NCI-H69 (cell line): ENCODE measurements at regions not wholly inside any gene's neighbourhood (a gene's known extent, or its start where the extent isn't known, plus 50 kb on each side); places are given as distances from the start of the nearest gene placed in this dataset.

ENCODE experiments used
- DNase-seq: peaks from one replicate; lab custom pipeline; 2025; lab: John Stamatoyannopoulos, UW

DNA sequence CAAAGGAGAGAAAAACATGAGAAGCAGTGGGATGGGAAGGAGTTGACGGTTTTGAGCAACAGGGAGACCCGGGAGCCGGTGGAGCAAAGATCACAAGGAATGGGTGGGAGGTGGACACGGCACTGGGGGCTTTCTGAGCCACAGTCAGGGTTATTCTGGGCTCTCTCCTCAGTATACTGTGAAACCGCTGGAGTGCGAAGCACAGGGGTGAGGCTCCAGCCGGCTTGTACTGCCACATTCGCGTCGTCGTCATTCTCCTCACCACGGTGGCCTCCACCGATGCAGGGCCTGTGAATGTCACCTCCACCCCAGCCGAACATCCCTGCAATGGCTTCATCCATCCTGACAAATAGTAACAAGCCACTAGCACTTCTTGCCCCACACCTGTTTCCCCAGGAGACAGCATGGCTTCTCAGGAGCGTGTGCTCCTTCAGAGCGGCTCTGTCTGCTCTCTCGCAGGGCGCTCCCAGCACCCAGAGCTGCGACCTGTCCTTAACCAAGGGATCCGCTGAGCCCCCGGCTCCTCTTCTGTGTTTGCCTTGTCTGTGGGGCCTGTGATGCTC is 1165.3 kb downstream of the TBC1D22A start:
- DNase-seq, result no peak

GRCh38 chr22:47923011-47923427 is 1160.6 kb downstream of the TBC1D22A start:
- no peak for DNase-seq

DNA sequence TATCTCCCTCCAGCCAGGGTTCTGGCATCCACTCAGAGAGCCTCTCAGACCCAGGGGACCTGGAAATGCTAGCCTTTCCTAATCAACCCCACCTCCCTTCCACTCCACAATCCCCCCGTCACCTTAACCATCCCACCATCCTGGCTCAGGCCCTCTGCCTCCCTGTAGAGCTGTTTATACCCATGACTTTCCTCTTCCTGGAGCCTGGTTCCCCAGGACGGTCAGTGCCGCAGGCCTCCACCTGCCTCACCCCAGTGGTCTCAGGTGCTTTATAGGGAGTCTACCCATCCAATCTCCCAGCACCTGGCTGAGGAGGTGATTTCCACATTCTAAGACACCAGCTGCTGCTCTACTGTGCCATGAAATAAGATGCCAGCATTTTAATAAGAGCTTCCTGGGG is 1159.5 kb downstream of the TBC1D22A start:
- DNase-seq, result no peak

DNA sequence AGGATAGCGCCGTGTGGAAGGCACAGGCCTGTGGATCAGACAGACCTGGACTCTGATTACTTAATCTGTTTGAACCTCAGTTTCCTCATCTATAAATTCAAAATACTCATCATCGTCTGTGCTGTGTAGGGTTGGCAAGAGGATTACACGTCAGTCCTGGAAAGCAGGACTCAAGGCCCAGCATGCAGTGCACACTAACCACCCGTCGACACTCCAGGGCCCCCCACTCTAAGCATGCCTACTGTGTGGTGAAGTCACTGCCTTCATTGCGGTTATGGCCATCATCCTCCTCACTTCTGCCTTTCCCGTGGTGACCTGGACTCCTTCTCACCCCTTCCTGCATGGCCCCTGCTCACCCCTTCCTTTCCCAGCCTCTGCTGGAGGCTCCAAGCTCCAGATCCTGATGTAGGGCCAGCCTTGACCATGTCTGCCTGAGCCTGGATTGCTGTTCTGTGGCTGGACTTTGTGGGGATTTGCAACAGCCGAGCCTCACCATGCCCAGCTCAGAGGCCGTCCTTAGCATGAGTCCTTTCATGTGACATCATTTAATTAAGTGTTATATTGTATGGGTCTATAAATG is 1158.0 kb downstream of the TBC1D22A start:
- DNase-seq, result no peak

DNA sequence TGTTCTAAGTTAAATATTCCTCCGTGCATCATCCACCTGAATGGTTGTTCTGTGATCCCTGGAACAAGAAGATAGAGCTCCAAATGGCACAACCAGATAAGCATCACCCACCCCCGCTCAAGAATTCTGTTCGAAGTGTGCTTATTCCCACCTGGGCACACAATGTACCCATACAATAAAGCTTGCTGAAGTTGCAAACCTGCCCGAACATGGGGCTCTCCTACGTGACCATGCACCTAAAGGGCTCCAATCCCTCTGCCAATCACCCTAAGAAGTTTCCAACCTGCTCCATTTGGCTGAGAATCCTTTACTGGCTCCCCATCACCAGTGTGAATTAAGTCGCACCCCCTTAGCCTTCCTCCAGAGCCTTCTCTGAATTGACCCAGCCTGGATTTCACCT is 1157.4 kb downstream of the TBC1D22A start:
- no peak for DNase-seq

- DNase-seq, result peak; percentile 50
Observed at GRCh38 chr22:47919001-47919441, 1156.6 kb downstream of the TBC1D22A start.

- DNase-seq, result no peak
Observed at GRCh38 chr22:47918276-47918921, 1155.9 kb downstream of the TBC1D22A start.

DNA sequence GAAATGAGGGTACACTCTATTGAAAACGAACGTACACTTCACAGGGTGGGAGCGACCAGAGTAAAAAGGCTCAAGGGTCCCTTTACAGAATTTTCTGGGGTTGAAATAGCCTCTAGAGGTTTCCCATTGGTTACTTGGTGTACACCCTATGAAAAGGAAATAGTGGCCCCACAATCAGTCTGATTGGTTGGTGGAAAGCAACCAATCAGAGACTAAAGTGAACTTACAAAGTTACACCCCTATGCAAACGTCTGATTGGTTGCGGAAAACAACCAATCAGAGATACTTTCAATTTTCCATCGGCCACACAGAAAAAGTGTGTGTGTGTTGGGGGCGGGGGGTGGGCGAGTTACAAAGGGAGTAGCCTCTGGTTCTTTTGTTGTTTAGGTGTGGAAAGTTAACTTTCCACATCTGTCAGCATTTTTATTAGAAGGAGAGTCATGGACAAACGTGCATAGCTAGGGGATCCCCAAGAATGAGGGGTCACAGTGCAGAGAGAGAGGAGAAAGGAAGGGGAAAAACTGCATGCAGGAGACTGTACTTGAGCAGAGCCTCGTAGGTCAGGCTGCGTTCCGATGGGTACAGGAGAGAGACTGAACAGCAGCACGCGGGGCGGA is 1152.1 kb downstream of the TBC1D22A start:
- no peak for DNase-seq

- no peak for DNase-seq
Observed at GRCh38 chr22:47902646-47903180, 1140.3 kb downstream of the TBC1D22A start.

DNA sequence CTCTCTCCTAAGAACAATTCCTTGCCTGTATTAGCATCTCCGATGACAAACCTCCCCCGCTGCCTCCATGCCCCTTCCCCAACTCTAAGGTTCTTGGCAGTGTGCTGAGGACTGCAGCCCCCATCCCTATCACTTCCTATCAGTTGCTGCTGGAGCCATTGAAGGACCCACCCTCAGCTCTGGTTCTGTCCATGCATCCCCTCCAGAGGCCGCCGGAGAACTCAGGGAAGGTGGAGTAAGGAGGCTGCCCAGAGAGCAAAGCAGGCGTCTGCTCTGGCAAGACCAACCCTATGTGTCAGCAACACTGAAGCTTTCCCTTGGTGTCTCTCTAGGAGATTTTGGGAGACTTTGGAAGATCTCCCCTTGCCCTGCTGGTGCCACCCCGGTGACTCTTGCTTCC is 1139.5 kb downstream of the TBC1D22A start:
- DNase-seq, result no peak

DNA sequence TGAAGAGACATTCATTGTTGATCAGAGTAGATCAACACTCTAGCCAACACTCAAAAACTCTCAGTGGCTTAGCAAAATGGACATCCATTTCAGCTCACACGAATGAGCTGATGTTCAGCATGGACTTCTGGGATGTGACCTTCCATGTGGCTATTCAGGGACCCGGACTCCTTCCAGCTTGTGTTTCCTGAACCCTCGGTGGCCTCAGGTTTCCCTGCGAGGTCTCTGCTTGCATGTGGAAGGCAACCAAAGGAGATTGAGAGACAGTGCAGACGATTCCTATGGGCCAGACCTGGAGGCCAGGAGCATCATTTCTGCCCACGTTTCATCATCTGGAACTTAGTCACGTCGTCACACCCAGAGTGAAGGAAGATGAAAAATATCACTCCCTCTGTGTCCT is 1137.4 kb downstream of the TBC1D22A start:
- no peak for DNase-seq

DNA sequence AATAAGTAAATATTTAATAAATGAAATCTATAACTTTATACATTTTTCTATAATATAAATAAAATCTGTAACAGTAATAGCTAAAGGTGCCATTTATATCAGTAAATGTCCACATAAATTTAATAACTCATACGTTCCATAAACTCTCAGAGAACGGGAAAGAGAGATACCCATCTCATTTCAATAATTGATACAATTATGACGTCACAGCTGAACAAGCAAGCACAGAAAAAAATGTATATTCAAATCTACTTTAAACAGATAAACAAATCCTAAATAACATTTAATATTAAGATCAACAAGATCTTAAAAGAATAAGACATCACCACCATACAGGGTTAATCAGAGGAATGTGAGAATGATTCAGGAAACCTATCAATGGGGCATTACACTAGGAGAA is 1136.5 kb downstream of the TBC1D22A start:
- no peak for DNase-seq

DNA sequence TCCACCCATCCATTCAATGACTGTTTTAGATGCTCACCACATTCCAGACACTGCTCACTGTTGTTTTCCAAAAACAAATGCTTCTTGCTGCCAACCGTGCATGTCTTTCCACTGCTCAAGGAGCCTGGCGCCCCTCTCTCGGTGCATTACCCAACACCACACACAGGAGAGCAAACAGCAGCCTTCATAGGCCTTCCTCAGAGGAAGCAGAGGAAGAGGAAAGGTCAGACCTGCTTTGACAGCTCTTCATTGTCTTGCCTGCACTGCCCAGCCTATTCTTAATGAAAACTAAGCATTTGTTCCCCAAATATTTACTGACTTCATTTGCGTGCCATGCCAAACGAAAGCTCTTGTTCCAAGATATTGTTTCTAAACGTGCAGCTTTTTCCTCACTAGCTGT is 1129.2 kb downstream of the TBC1D22A start:
- DNase-seq, result no peak

- no peak for DNase-seq
Observed at GRCh38 chr22:47888817-47889216, 1126.4 kb downstream of the TBC1D22A start.

DNA sequence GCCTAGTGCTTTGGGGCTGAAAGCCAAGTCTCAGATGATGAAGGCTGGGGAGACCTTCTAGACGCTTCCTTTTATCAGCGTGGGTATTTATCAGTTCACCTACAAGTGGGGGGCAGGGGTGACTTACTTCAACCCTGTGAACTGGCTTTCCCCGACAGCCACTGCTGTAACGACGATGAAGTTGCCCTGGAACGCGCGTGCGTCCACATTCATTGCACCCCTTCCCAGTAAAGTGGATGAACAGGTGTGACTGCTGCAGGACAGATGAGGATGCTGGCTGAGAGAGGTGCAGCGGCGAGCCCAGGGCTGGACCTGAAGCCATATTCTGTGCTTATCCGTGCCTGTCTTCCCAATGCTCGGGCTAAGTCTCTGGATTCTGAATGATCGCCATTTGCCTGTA is 1122.3 kb downstream of the TBC1D22A start:
- DNase-seq, result no peak

GRCh38 chr22:47884200-47884599 is 1121.8 kb downstream of the TBC1D22A start:
- no peak for DNase-seq

- DNase-seq, result no peak
Observed at GRCh38 chr22:47883757-47884156, 1121.3 kb downstream of the TBC1D22A start.

- DNase-seq, result no peak
Observed at GRCh38 chr22:47879346-47879745, 1116.9 kb downstream of the TBC1D22A start.

GRCh38 chr22:47878460-47878859 is 1116.0 kb downstream of the TBC1D22A start:
- DNase-seq, result no peak

GRCh38 chr22:47872761-47873535 is 1110.5 kb downstream of the TBC1D22A start:
- no peak for DNase-seq

- DNase-seq, result no peak
Observed at GRCh38 chr22:47865626-47866025, 1103.2 kb downstream of the TBC1D22A start.

DNA sequence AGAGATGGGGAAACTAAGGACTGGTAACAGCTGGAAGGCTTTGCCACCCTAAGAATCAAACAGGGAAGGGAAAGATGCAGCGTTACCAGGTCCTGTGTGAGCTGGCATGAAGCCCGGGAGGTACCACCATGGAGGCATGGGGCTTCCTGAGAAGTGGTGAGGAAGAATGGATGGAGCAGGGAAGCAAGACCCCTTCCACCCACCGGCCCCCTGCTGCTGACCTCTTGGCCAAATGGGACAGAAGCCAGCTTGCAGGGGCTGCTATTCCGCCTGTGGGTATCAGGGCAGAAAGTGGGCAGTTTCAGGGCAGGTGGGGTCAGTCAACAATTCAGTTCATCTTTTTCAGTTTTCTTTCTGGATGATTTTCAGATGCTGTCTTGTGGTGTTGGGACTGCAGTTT is 1099.9 kb downstream of the TBC1D22A start:
- no peak for DNase-seq
